Peyer's patch (tissue), 4 donors: ENCODE measurements at regions not wholly inside any gene's neighbourhood (a gene's known extent, or its start where the extent isn't known, plus 50 kb on each side); places are given as distances from the start of the nearest gene placed in this dataset.
"Not testable (repeated sequence)": the region's sequence is repeated elsewhere in the genome, so short reads cannot be mapped to it uniquely, and the experiment has no call there.

Experiments used
- DNase-seq, 3 donors: peaks; one replicate each; pipeline ENCODE4 v3.0.0-alpha.2; 2017 to 2019
- H3K27ac ChIP-seq, 4 donors: fragments of 200-600 bp; sonication (generic); one replicate each; pipeline ENCODE4 v1.5.1; 2016 to 2019
- H3K27me3 ChIP-seq, 2 donors: fragments of 200-600 bp; sonication (generic); one replicate each; pipeline ENCODE4 v1.5.1; 2019
- H3K36me3 ChIP-seq, 3 donors: fragments of 200-600 bp; sonication (generic); one replicate each; pipeline ENCODE4 v1.5.1; 2016 to 2019
- H3K4me1 ChIP-seq, 4 donors: fragments of 200-600 bp; sonication (generic); one replicate each; pipeline ENCODE4 v1.5.1; 2016 to 2019
- H3K4me3 ChIP-seq, 4 donors: fragments of 200-600 bp; sonication (generic); 1 replicate in 3 of 4; 2 replicates in 1 of 4; pipeline ENCODE4 v1.5.1; 2016 to 2019; ENCODE audit warnings: mild to moderate bottlenecking in 1 of 4
- H3K9me3 ChIP-seq, 4 donors: fragments of 200-600 bp; sonication (generic); one replicate each; pipeline ENCODE4 v1.5.1; 2016 to 2019; ENCODE audit warnings: mild to moderate bottlenecking in 1 of 4
- POLR2A ChIP-seq, 2 donors: fragments of 450-650 bp; IDR thresholded peaks; one replicate each; pipeline ENCODE4 v1.5.1; 2017; ENCODE audit warnings: antibody characterized with exemption in 2 of 2, mild to moderate bottlenecking in 2 of 2, moderate library complexity in 2 of 2
- TF ChIP-seq, protein P1 (sequence below), 6 experiments: fragments of 450-650 bp in 4 of 6; fragments of 200-600 bp in 2 of 6; sonication (generic) in 1 of 6; IDR thresholded peaks; one replicate each; pipeline ENCODE4 v1.5.1; 2017 to 2019; ENCODE audit warnings: antibody characterized with exemption in 6 of 6, mild to moderate bottlenecking in 3 of 6, moderate library complexity in 1 of 6

DNA sequence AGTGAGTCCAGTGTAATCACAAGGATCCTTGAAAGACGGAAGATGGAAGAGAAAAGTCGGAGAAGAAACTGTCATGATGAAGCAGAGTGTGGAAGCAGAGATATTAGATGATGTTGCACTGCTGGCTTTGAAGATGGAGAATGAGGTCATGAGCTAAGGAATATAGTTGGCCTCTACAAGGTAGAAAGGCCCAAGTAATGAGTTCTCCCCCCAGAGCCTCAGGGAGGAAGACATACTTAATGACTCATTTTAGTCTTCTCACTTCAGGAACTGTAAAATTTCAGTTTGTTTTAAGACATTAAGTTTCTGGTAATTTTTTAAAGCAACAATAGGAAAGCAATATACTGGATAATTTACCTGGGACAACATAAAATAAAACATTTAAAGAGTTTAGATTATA is 1331.5 kb upstream of the PCDH20 start:
- no peaks in the 10 kb centered on the region for H3K9me3 ChIP-seq
- TF ChIP-seq, protein P1, sequence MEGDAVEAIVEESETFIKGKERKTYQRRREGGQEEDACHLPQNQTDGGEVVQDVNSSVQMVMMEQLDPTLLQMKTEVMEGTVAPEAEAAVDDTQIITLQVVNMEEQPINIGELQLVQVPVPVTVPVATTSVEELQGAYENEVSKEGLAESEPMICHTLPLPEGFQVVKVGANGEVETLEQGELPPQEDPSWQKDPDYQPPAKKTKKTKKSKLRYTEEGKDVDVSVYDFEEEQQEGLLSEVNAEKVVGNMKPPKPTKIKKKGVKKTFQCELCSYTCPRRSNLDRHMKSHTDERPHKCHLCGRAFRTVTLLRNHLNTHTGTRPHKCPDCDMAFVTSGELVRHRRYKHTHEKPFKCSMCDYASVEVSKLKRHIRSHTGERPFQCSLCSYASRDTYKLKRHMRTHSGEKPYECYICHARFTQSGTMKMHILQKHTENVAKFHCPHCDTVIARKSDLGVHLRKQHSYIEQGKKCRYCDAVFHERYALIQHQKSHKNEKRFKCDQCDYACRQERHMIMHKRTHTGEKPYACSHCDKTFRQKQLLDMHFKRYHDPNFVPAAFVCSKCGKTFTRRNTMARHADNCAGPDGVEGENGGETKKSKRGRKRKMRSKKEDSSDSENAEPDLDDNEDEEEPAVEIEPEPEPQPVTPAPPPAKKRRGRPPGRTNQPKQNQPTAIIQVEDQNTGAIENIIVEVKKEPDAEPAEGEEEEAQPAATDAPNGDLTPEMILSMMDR (IDR thresholded peaks at IDR 0.05): no peak
- no peak for TF ChIP-seq POLR2A (IDR thresholded peaks at IDR 0.05)
- DNase-seq: no peak
- H3K27me3 ChIP-seq: no peaks in the 10 kb centered on the region
- H3K4me1 ChIP-seq: no peaks in the 10 kb centered on the region
- no peak overlapping the region for H3K4me3 ChIP-seq
- no peak overlapping the region for H3K27ac ChIP-seq
- no peaks in the 10 kb centered on the region for H3K36me3 ChIP-seq

DNA sequence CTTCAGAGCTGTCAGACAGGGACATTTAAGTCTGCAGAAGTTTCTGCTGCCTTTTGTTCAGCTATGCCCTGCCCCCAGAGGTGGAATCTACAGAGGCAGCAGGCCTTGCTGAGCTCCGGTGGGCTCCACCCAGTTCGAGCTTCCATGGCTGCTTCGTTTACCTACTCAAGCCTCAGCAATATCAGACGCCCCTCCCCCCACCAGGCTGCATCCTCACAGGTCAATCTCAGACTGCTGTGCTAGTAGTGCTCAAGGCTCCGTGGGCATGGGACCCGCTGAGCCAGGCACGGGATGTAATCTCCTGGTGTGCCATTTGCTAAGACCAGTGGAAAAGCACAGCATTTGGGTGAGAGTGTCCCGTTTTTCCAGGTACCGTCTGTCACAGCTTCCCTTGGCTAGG is 1314.1 kb upstream of the PCDH20 start:
- DNase-seq, H3K27me3 ChIP-seq, H3K27ac ChIP-seq, H3K36me3 ChIP-seq, H3K4me3 ChIP-seq, H3K4me1 ChIP-seq, H3K9me3 ChIP-seq: not testable (repeated sequence)

DNA sequence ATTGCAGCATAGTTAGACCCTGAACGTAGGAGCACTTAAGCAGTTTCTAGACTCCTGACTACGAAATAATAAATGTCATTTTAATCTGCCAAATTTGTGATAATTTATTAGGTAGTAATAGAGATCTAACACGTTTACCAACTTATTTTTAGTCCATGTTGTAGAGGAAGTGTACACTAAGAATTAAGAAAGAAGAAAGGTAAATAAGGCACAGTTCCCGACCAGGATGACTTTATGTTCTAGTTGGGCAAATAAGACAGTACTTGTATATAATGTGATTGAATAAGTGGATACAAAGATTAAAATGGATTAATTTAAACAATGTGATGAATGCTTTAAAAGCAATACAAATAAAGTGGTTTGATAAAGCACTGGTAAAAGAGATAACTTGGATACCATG is 1306.2 kb upstream of the PCDH20 start:
- Histone ChIP-seq H3K36me3 (no peaks in the 10 kb centered on the region), H3K4me1 (no peaks in the 10 kb centered on the region), H3K27me3 (no peaks in the 10 kb centered on the region), H3K27ac (no peak overlapping the region), H3K4me3 (no peak overlapping the region), H3K9me3 (peaks cover 0 to 3% (median 0%) of the 10 kb centered on the region in 4 donors)
- no peak for TF ChIP-seq POLR2A (IDR thresholded peaks at IDR 0.05)
- TF ChIP-seq, protein P1 (IDR thresholded peaks at IDR 0.05): no peak
- DNase-seq: no peak

DNA sequence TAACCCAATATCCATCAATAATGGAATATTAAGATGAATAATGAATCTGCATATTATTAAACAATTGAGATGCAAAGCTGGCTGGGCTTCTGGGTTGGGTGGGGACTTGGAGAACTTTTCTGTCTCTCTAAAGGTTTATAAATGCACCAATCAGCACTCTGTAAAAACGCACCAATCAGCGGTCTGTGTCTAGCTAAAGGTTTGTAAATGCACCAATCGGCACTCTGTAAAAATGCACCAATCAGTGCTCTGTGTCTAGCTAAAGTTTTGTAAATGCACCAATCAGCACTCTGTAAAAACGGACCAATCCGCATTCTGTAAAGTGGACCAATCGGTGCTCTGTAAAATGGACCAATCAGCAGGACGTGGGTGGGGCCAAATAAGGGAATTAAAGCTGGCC is 1296.3 kb upstream of the PCDH20 start:
- H3K27ac ChIP-seq, DNase-seq: not testable (repeated sequence)

DNA sequence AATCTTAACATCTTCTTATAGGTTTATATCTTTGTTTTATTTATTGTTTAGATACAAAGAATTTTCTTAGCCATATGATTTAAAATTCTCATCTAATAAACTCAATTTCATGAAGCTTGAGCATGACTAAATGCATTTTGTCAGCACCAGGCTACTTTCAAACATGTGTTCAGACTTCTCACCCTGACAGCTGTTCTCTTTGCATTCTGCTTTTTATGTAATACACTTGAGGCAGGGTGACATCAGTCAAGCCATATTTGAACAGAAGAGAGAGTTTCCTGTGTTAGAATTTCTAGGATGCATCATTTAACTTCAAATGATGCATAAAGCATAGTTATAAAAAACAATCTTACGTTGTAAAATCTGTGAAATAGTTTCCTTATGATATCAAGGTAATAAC is 1295.1 kb upstream of the PCDH20 start:
- DNase-seq: no peak
- TF ChIP-seq, protein P1 (IDR thresholded peaks at IDR 0.05): no peak
- TF ChIP-seq POLR2A (IDR thresholded peaks at IDR 0.05): no peak

More for the DNA sequence above, 1296.3 kb upstream of the PCDH20 start:
- H3K9me3 ChIP-seq, H3K4me1 ChIP-seq, H3K36me3 ChIP-seq, H3K27me3 ChIP-seq, H3K4me3 ChIP-seq: not testable (repeated sequence)

DNA sequence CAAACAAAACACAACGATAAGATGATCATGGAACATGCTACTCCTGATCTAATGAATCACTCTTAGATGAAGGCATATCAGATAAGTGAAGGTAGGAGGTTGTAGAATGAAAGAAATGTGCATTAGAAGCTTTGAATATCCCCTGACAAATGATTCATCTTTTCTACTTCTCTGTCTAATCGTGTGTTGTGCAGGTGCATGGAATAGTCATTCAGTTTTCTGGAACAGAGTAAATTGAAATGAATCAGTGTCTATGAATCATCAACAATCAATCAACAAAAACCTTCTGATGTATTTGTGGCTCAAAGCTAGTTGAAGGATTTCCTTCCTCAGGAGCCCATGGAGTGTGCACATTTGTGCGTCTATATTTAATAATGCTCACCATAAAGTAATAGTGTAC is 1290.4 kb upstream of the PCDH20 start:
- H3K4me3 ChIP-seq: no peak overlapping the region
- no peaks in the 10 kb centered on the region for H3K27me3 ChIP-seq
- DNase-seq: no peak
- TF ChIP-seq, protein P1 (IDR thresholded peaks at IDR 0.05): no peak
- TF ChIP-seq POLR2A (IDR thresholded peaks at IDR 0.05): no peak
- no peaks in the 10 kb centered on the region for H3K9me3 ChIP-seq
- no peaks in the 10 kb centered on the region for H3K4me1 ChIP-seq
- no peak overlapping the region for H3K27ac ChIP-seq
- no peaks in the 10 kb centered on the region for H3K36me3 ChIP-seq

More for the DNA sequence above, 1295.1 kb upstream of the PCDH20 start:
- no peaks in the 10 kb centered on the region for H3K9me3 ChIP-seq
- H3K27me3 ChIP-seq: no peaks in the 10 kb centered on the region
- H3K36me3 ChIP-seq: no peaks in the 10 kb centered on the region
- H3K4me1 ChIP-seq: no peaks in the 10 kb centered on the region
- no peak overlapping the region for H3K4me3 ChIP-seq
- no peak overlapping the region for H3K27ac ChIP-seq

DNA sequence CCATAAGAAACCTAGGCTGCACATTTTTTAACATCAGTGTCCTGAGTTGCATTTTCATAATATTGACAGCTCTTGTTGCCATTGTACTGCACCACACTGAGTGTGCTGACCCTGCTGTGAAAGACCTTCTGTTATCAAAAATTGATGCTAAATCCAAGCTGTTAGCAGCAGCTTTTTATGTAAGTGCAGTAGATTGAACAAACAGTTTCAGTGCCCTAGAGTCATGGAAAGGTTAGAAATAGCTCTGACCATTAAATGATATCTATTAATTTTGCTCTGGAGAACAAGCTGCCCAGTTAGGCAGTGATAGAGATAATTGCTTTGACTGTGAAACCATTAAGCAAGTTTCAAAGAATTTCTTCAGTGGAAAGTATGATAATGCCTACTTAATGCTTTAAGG is 1289.2 kb upstream of the PCDH20 start:
- no peaks in the 10 kb centered on the region for H3K36me3 ChIP-seq
- H3K9me3 ChIP-seq: no peaks in the 10 kb centered on the region
- TF ChIP-seq, protein P1 (IDR thresholded peaks at IDR 0.05): no peak
- no peak for TF ChIP-seq POLR2A (IDR thresholded peaks at IDR 0.05)
- H3K4me3 ChIP-seq: no peak overlapping the region
- no peaks in the 10 kb centered on the region for H3K27me3 ChIP-seq
- no peak for DNase-seq
- H3K27ac ChIP-seq: no peak overlapping the region
- no peaks in the 10 kb centered on the region for H3K4me1 ChIP-seq
